GM23338 (cell line): ENCODE measurements at regions not wholly inside any gene's neighbourhood (a gene's known extent, or its start where the extent isn't known, plus 50 kb on each side); places are given as distances from the start of the nearest gene placed in this dataset.

Experiments used
- ATAC-seq: fragments of 200-7000 bp; cut with Tn5 transposase; 3 replicates; pipeline ENCODE4 v1.9.1; 2020
- DNase-seq: peaks from one replicate; pipeline ENCODE4 v3.0.0-alpha.2; 2015; ENCODE audit warnings: low spot score
- H2AFZ ChIP-seq: fragments of 200-600 bp; sonication (generic); 2 replicates; pipeline ENCODE4 v1.8.0; 2016; ENCODE audit warnings: antibody characterized with exemption, mild to moderate bottlenecking, moderate library complexity
- H3F3A ChIP-seq: fragments of 200-600 bp; sonication (generic); replicated peaks from 2 replicates; pipeline ENCODE4 v1.8.0; 2017; ENCODE audit warnings: antibody characterized with exemption, mixed run types, low read depth
- H3K27ac ChIP-seq: fragments of 200-600 bp; sonication (generic); 2 replicates; pipeline ENCODE4 v1.6.1; 2016; ENCODE audit warnings: low read depth
- H3K27me3 ChIP-seq: fragments of 200-600 bp; sonication (generic); 2 replicates; pipeline ENCODE4 v1.8.0; 2016; ENCODE audit warnings: mild to moderate bottlenecking, mixed run types, moderate library complexity; ENCODE audit not compliant: insufficient read depth
- H3K36me3 ChIP-seq: fragments of 200-600 bp; sonication (generic); 2 replicates; pipeline ENCODE4 v1.8.0; 2016; ENCODE audit warnings: mild to moderate bottlenecking; ENCODE audit not compliant: insufficient read depth
- H3K4me1 ChIP-seq: fragments of 200-600 bp; sonication (generic); 2 replicates; pipeline ENCODE4 v1.8.0; 2016; ENCODE audit warnings: mild to moderate bottlenecking, moderate library complexity; ENCODE audit not compliant: insufficient read depth
- H3K4me2 ChIP-seq: fragments of 200-600 bp; sonication (generic); 2 replicates; pipeline ENCODE4 v1.7.1; 2017; ENCODE audit warnings: mixed run types
- H3K4me3 ChIP-seq: fragments of 200-600 bp; sonication (generic); 2 replicates; pipeline ENCODE4 v1.6.1; 2016; ENCODE audit warnings: mixed run types
- H3K79me2 ChIP-seq: fragments of 200-600 bp; sonication (generic); replicated peaks from 2 replicates; pipeline ENCODE4 v1.8.0; 2017; ENCODE audit warnings: mild to moderate bottlenecking; ENCODE audit not compliant: insufficient read depth
- H3K9me2 ChIP-seq: fragments of 200-600 bp; sonication (generic); 2 replicates; pipeline ENCODE4 v1.8.0; 2017; ENCODE audit not compliant: insufficient read depth
- H4K20me1 ChIP-seq: fragments of 200-600 bp; sonication (generic); replicated peaks from 2 replicates; pipeline ENCODE4 v1.8.0; 2017; ENCODE audit warnings: mild to moderate bottlenecking; ENCODE audit not compliant: insufficient read depth
- H3K27ac Mint-ChIP-seq: 2 replicates; pipeline ENCODE4 v1.8.0; 2020; ENCODE audit warnings: inconsistent platforms, mild to moderate bottlenecking, moderate library complexity, mixed read lengths
- H3K27me3 Mint-ChIP-seq: 3 replicates; pipeline ENCODE4 v1.8.0; 2022; ENCODE audit warnings: low read depth, mild to moderate bottlenecking, moderate library complexity, mixed read lengths, inconsistent platforms; ENCODE audit not compliant: insufficient read depth, poor library complexity
- H3K36me3 Mint-ChIP-seq: 3 replicates; pipeline ENCODE4 v1.8.0; 2021; ENCODE audit warnings: low read depth, mild to moderate bottlenecking, inconsistent platforms, moderate library complexity, mixed read lengths
- H3K4me1 Mint-ChIP-seq: 3 replicates; pipeline ENCODE4 v1.8.0; 2020; ENCODE audit warnings: mild to moderate bottlenecking, inconsistent platforms, mixed read lengths
- H3K4me3 Mint-ChIP-seq: 3 replicates; pipeline ENCODE4 v1.8.0; 2021; ENCODE audit warnings: moderate library complexity, mild to moderate bottlenecking, inconsistent platforms, mixed read lengths
- H3K9me3 Mint-ChIP-seq: 3 replicates; pipeline ENCODE4 v1.8.0; 2020; ENCODE audit warnings: moderate library complexity, mild to moderate bottlenecking, inconsistent platforms, mixed read lengths
- ETS1 ChIP-seq: IDR thresholded peaks from 2 replicates; pipeline ENCODE4 v1.6.1; 2016; ENCODE audit warnings: antibody characterized with exemption
- EZH2 ChIP-seq: fragments of 200-600 bp; sonication (generic); IDR thresholded peaks from one replicate; pipeline ENCODE4 v1.8.0; 2017; ENCODE audit warnings: antibody characterized with exemption, mild to moderate bottlenecking, low read depth; ENCODE audit not compliant: unreplicated experiment
- EZH2phosphoT487 ChIP-seq: fragments of 200-600 bp; sonication (generic); IDR thresholded peaks from one replicate; pipeline ENCODE4 v1.8.1; 2018; ENCODE audit warnings: antibody characterized with exemption; ENCODE audit not compliant: unreplicated experiment
- JUNB ChIP-seq: IDR thresholded peaks from one replicate; pipeline ENCODE4 v1.6.1; 2016; ENCODE audit warnings: antibody characterized with exemption; ENCODE audit not compliant: unreplicated experiment
- NANOG ChIP-seq: IDR thresholded peaks from 2 replicates; pipeline ENCODE4 v1.6.1; 2016; ENCODE audit warnings: antibody characterized with exemption, borderline replicate concordance
- POLR2AphosphoS5 ChIP-seq: IDR thresholded peaks from 2 replicates; pipeline ENCODE4 v1.6.1; 2016; ENCODE audit warnings: antibody characterized with exemption, low read depth
- REST ChIP-seq: IDR thresholded peaks from one replicate; pipeline ENCODE4 v1.6.1; 2018; ENCODE audit warnings: antibody characterized with exemption; ENCODE audit not compliant: unreplicated experiment
- STAT1 ChIP-seq: IDR thresholded peaks from one replicate; pipeline ENCODE4 v1.6.1; 2016; ENCODE audit warnings: antibody characterized with exemption; ENCODE audit not compliant: unreplicated experiment
- ZNF114 ChIP-seq: fragments of 250-450 bp; sonication (Bioruptor Pico); IDR thresholded peaks from 2 replicates; pipeline ENCODE4 v1.5.0; 2020; ENCODE audit warnings: mild to moderate bottlenecking, moderate library complexity
- ZNF462 ChIP-seq: fragments of 250-450 bp; sonication (Bioruptor Pico); IDR thresholded peaks from 2 replicates; pipeline ENCODE4 v1.5.0; 2020; ENCODE audit warnings: mild to moderate bottlenecking, moderate library complexity
- TF ChIP-seq, protein P1 (sequence below), 2 experiments: fragments of 200-600 bp in 1 of 2; sonication (generic) in 1 of 2; conservative IDR thresholded peaks; 2 replicates each; pipeline versions ENCODE4 v1.5.1 to v1.6.1; 2016 to 2017; ENCODE audit warnings: antibody characterized with exemption in 2 of 2, low read depth in 2 of 2, mild to moderate bottlenecking in 2 of 2, moderate library complexity in 1 of 2

- H3K27me3 Mint-ChIP-seq: peaks cover 1% of the 10 kb centered on the region
- no peaks in the 10 kb centered on the region; the same call in 2 of the 3 replicates for H3K36me3 Mint-ChIP-seq
- no peak overlapping the region for H3K27ac Mint-ChIP-seq
- no peak for DNase-seq
- Histone ChIP-seq H3K4me3 (no peak overlapping the region), H3K27ac (no peak overlapping the region), H3K9me2 (peaks cover 3% of the 10 kb centered on the region; the same call in 1 of the 2 replicates), H3F3A (no peaks in the 10 kb centered on the region), H3K79me2 (no peaks in the 10 kb centered on the region), H4K20me1 (no peaks in the 10 kb centered on the region), H2AFZ (no peak overlapping the region), H3K4me1 (no peaks in the 10 kb centered on the region), H3K36me3 (no peaks in the 10 kb centered on the region), H3K4me2 (no peak overlapping the region), H3K27me3 (no peaks in the 10 kb centered on the region)
- H3K4me1 Mint-ChIP-seq: no peaks in the 10 kb centered on the region; the same call in 2 of the 3 replicates
- H3K9me3 Mint-ChIP-seq: no peaks in the 10 kb centered on the region
- ATAC-seq: no peak
- no peak overlapping the region for H3K4me3 Mint-ChIP-seq
- TF ChIP-seq STAT1 (no peak), ZNF114 (no peak), EZH2phosphoT487 (no peak), ETS1 (no peak), REST (no peak), NANOG (no peak), POLR2AphosphoS5 (no peak), EZH2 (no peak), ZNF462 (no peak), JUNB (no peak)
- TF ChIP-seq, protein P1, sequence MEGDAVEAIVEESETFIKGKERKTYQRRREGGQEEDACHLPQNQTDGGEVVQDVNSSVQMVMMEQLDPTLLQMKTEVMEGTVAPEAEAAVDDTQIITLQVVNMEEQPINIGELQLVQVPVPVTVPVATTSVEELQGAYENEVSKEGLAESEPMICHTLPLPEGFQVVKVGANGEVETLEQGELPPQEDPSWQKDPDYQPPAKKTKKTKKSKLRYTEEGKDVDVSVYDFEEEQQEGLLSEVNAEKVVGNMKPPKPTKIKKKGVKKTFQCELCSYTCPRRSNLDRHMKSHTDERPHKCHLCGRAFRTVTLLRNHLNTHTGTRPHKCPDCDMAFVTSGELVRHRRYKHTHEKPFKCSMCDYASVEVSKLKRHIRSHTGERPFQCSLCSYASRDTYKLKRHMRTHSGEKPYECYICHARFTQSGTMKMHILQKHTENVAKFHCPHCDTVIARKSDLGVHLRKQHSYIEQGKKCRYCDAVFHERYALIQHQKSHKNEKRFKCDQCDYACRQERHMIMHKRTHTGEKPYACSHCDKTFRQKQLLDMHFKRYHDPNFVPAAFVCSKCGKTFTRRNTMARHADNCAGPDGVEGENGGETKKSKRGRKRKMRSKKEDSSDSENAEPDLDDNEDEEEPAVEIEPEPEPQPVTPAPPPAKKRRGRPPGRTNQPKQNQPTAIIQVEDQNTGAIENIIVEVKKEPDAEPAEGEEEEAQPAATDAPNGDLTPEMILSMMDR (conservative IDR thresholded peaks at IDR 0.05; ENCODE audit: low read depth in 2 of 2): no peak
These were observed 50.0 kb upstream of the TSC22D1 start for GRCh38 chr13:44626176-44626575.
